MM.1S (cell line): ENCODE measurements at regions not wholly inside any gene's neighbourhood (a gene's known extent, or its start where the extent isn't known, plus 50 kb on each side); places are given as distances from the start of the nearest gene placed in this dataset.

ENCODE experiments used
- DNase-seq: peaks from one replicate; pipeline ENCODE4 v3.0.0-alpha.2; 2015
- H2AFZ ChIP-seq: fragments of 300-600 bp; sonication (generic); 2 replicates; pipeline ENCODE4 v1.6.0; 2016; ENCODE audit warnings: antibody characterized with exemption, low read length
- H3F3A ChIP-seq: fragments of 300-600 bp; sonication (generic); 2 replicates; pipeline ENCODE4 v1.6.1; 2016; ENCODE audit warnings: mild to moderate bottlenecking, antibody characterized with exemption, low read length, moderate library complexity, mixed read lengths; ENCODE audit not compliant: insufficient read depth
- H3K27ac ChIP-seq: fragments of 300-600 bp; sonication (generic); 2 replicates; pipeline ENCODE4 v1.5.1; 2016; ENCODE audit warnings: mild to moderate bottlenecking, low read length
- H3K27me3 ChIP-seq: fragments of 300-600 bp; sonication (generic); replicated peaks from 2 replicates; pipeline ENCODE4 v1.6.0; 2016; ENCODE audit warnings: low read length; ENCODE audit not compliant: insufficient read depth
- H3K36me3 ChIP-seq: fragments of 300-600 bp; sonication (generic); replicated peaks from 2 replicates; pipeline ENCODE4 v1.6.1; 2016; ENCODE audit warnings: mild to moderate bottlenecking, low read length, mixed read lengths; ENCODE audit not compliant: insufficient read depth
- H3K4me1 ChIP-seq: fragments of 300-600 bp; sonication (generic); 2 replicates; pipeline ENCODE4 v1.6.1; 2016; ENCODE audit warnings: low read length, mixed read lengths
- H3K4me2 ChIP-seq: fragments of 300-600 bp; sonication (generic); 2 replicates; pipeline ENCODE4 v1.6.0; 2016; ENCODE audit warnings: low read depth, low read length
- H3K4me3 ChIP-seq: fragments of 300-600 bp; sonication (generic); 2 replicates; pipeline ENCODE4 v1.5.1; 2016; ENCODE audit warnings: low read length, mixed read lengths
- H3K79me2 ChIP-seq: fragments of 300-600 bp; sonication (generic); 2 replicates; pipeline ENCODE4 v1.6.1; 2016; ENCODE audit warnings: mixed run types, low read length, mixed read lengths
- H3K9ac ChIP-seq: fragments of 300-600 bp; sonication (generic); 2 replicates; pipeline ENCODE4 v1.6.1; 2016; ENCODE audit warnings: low read length, mixed read lengths
- H3K9me2 ChIP-seq: fragments of 300-600 bp; sonication (generic); replicated peaks from 2 replicates; pipeline ENCODE4 v1.6.1; 2016; ENCODE audit warnings: mild to moderate bottlenecking, low read length, mixed read lengths; ENCODE audit not compliant: insufficient read depth
- H3K9me3 ChIP-seq: fragments of 300-600 bp; sonication (generic); replicated peaks from 2 replicates; pipeline ENCODE4 v1.6.1; 2016; ENCODE audit warnings: mild to moderate bottlenecking, low read length, mixed read lengths; ENCODE audit not compliant: insufficient read depth
- H4K20me1 ChIP-seq: fragments of 300-600 bp; sonication (generic); 2 replicates; pipeline ENCODE4 v1.6.1; 2016; ENCODE audit warnings: mild to moderate bottlenecking, low read length, moderate library complexity, mixed read lengths; ENCODE audit not compliant: insufficient read depth
- EZH2 ChIP-seq: fragments of 300-600 bp; sonication (generic); optimal IDR thresholded peaks from 2 replicates; pipeline ENCODE3; 2017; ENCODE audit warnings: low read depth, mild to moderate bottlenecking, antibody characterized with exemption, low read length, mixed read lengths
- EZH2phosphoT487 ChIP-seq: fragments of 300-600 bp; sonication (generic); IDR thresholded peaks from 2 replicates; pipeline ENCODE4 v1.6.1; 2018; ENCODE audit warnings: antibody characterized with exemption, low read length
- TF ChIP-seq, protein P1 (sequence below): fragments of 300-600 bp; sonication (generic); IDR thresholded peaks from 2 replicates; pipeline ENCODE4 v1.5.1; 2016; ENCODE audit warnings: antibody characterized with exemption, low read length, mixed read lengths

DNA sequence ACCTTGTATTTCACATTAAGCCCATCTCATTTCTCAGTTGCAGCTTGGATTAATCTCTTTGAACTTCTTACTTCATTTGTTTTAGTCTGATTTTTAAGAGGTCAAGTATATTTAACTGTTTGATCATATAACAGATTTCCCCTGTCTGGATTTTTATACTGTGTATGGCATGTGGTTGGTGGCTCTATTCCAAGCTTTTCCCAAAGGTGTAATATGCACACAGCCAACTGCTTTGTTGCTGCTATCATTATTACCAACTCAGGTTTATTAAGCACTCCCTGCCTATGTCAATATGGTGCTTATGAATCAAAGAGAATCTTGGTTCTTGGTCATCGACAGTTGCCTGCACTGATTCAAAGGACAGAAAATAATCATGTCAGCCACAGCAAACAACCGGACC, 92.6 kb downstream of the RAP2A start:
- Histone ChIP-seq H3K9ac (no peak overlapping the region), H3K9me2 (no peaks in the 10 kb centered on the region), H3K4me2 (no peak overlapping the region), H3K27me3 (no peaks in the 10 kb centered on the region), H3K9me3 (no peaks in the 10 kb centered on the region), H3F3A (no peaks in the 10 kb centered on the region), H3K4me1 (no peaks in the 10 kb centered on the region), H3K36me3 (no peaks in the 10 kb centered on the region), H2AFZ (no peak overlapping the region), H3K27ac (no peak overlapping the region), H3K79me2 (no peaks in the 10 kb centered on the region), H3K4me3 (no peak overlapping the region), H4K20me1 (no peaks in the 10 kb centered on the region)
- DNase-seq, result no peak
- TF ChIP-seq, protein P1, sequence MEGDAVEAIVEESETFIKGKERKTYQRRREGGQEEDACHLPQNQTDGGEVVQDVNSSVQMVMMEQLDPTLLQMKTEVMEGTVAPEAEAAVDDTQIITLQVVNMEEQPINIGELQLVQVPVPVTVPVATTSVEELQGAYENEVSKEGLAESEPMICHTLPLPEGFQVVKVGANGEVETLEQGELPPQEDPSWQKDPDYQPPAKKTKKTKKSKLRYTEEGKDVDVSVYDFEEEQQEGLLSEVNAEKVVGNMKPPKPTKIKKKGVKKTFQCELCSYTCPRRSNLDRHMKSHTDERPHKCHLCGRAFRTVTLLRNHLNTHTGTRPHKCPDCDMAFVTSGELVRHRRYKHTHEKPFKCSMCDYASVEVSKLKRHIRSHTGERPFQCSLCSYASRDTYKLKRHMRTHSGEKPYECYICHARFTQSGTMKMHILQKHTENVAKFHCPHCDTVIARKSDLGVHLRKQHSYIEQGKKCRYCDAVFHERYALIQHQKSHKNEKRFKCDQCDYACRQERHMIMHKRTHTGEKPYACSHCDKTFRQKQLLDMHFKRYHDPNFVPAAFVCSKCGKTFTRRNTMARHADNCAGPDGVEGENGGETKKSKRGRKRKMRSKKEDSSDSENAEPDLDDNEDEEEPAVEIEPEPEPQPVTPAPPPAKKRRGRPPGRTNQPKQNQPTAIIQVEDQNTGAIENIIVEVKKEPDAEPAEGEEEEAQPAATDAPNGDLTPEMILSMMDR, result no peak
- TF ChIP-seq EZH2phosphoT487, result no peak
- no peak for TF ChIP-seq EZH2

DNA sequence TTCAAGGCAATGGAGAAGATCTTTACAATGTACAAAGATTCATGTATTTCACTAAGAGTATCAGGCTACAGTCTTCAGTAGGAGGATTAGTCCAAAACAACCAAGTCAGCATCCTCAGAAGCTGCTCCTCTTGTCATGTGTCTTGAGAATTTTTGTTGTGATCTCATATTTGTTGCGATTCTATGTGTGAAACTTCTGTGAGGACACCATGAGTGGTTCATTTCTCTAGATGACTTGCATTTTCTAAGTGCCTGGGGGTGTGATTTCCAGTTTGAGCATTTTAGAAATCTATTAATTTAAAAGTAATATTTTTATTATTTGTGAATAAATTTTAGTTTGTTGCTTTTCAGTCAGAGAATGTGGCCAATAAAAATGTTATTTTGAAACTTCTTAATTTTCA, 94.5 kb downstream of the RAP2A start:
- DNase-seq, result peak; percentile 44
- Histone ChIP-seq H2AFZ (no peak overlapping the region), H3K36me3 (no peaks in the 10 kb centered on the region), H3K9ac (no peak overlapping the region), H3K79me2 (no peaks in the 10 kb centered on the region), H4K20me1 (no peaks in the 10 kb centered on the region), H3F3A (no peaks in the 10 kb centered on the region), H3K4me2 (no peak overlapping the region), H3K9me3 (no peaks in the 10 kb centered on the region), H3K27me3 (no peaks in the 10 kb centered on the region), H3K4me3 (no peak overlapping the region), H3K9me2 (no peaks in the 10 kb centered on the region), H3K4me1 (no peaks in the 10 kb centered on the region), H3K27ac (no peak overlapping the region)
- TF ChIP-seq, protein P1, result no peak
- TF ChIP-seq EZH2phosphoT487 (no peak), EZH2 (no peak)

GRCh38 chr13:97534540-97534939, 100.6 kb downstream of the RAP2A start:
- no peaks in the 10 kb centered on the region for H3K36me3 ChIP-seq
- H3F3A ChIP-seq, result no peaks in the 10 kb centered on the region; the same call in 1 of the 2 replicates
- H3K4me3 ChIP-seq, result no peak overlapping the region
- DNase-seq, result no peak
- H3K4me1 ChIP-seq, result peaks cover 15% of the 10 kb centered on the region
- TF ChIP-seq EZH2 (no peak), EZH2phosphoT487 (no peak)
- TF ChIP-seq, protein P1, result no peak
- no peak overlapping the region for H3K27ac ChIP-seq
- H3K9me2 ChIP-seq, result no peaks in the 10 kb centered on the region
- no peaks in the 10 kb centered on the region for H3K79me2 ChIP-seq
- H3K9ac ChIP-seq, result no peak overlapping the region
- H3K4me2 ChIP-seq, result no peak overlapping the region
- H4K20me1 ChIP-seq, result no peaks in the 10 kb centered on the region
- no peaks in the 10 kb centered on the region for H3K27me3 ChIP-seq
- no peak overlapping the region for H2AFZ ChIP-seq
- no peaks in the 10 kb centered on the region for H3K9me3 ChIP-seq
